NT2/D1 (cell line): ENCODE measurements at regions not wholly inside any gene's neighbourhood (a gene's known extent, or its start where the extent isn't known, plus 50 kb on each side); places are given as distances from the start of the nearest gene placed in this dataset.

ENCODE experiments used
- YY1 ChIP-seq: IDR thresholded peaks from 2 replicates; pipeline ENCODE4 v1.6.1; 2011; ENCODE audit not compliant: insufficient read length, insufficient read depth
- ZNF274 ChIP-seq: IDR thresholded peaks from 2 replicates; pipeline ENCODE4 v1.6.1; 2011; ENCODE audit warnings: mild to moderate bottlenecking, low read depth, low read length

- TF ChIP-seq YY1 (no peak), ZNF274 (no peak)
Measured at GRCh38 chr11:39192671-39193070, 2266.8 kb downstream of the LRRC4C start.
